Lower leg skin (tissue), 3 donors: ENCODE measurements at regions not wholly inside any gene's neighbourhood (a gene's known extent, or its start where the extent isn't known, plus 50 kb on each side); places are given as distances from the start of the nearest gene placed in this dataset.

Experiments
- POLR2A ChIP-seq, 2 donors: fragments of 450-650 bp; IDR thresholded peaks; one replicate each; pipeline ENCODE4 v1.6.1; 2016 to 2017; ENCODE audit warnings: antibody characterized with exemption in 2 of 2, mild to moderate bottlenecking in 1 of 2, moderate library complexity in 1 of 2
- TF ChIP-seq, protein P1 (sequence below), 3 donors: fragments of 450-650 bp; IDR thresholded peaks; one replicate each; pipeline ENCODE4 v1.5.1; 2016; ENCODE audit warnings: antibody characterized with exemption in 3 of 3, mild to moderate bottlenecking in 3 of 3, moderate library complexity in 2 of 3

DNA sequence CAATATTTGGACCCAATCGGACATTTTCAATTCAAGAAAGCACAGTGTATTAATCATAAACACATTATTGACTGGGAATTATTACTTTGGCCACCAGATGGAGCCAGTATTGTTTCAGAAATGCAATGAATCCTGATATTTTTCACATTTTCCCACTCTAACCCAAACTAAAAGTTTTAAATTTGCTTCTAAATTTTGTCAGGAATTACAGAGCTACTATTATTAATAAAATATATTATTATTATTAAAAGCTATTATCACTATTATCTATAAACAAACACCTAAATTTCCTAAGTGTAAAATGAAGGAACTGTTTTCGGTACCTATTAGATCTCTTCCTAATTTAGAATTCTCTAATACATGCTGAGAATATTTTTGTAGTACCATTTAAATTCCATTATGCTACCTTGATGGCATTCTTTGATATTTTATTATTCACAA, 245.3 kb downstream of the OGFRL1 start:
- TF ChIP-seq, protein P1, sequence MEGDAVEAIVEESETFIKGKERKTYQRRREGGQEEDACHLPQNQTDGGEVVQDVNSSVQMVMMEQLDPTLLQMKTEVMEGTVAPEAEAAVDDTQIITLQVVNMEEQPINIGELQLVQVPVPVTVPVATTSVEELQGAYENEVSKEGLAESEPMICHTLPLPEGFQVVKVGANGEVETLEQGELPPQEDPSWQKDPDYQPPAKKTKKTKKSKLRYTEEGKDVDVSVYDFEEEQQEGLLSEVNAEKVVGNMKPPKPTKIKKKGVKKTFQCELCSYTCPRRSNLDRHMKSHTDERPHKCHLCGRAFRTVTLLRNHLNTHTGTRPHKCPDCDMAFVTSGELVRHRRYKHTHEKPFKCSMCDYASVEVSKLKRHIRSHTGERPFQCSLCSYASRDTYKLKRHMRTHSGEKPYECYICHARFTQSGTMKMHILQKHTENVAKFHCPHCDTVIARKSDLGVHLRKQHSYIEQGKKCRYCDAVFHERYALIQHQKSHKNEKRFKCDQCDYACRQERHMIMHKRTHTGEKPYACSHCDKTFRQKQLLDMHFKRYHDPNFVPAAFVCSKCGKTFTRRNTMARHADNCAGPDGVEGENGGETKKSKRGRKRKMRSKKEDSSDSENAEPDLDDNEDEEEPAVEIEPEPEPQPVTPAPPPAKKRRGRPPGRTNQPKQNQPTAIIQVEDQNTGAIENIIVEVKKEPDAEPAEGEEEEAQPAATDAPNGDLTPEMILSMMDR (IDR thresholded peaks at IDR 0.05), result no peak
- no peak for TF ChIP-seq POLR2A (IDR thresholded peaks at IDR 0.05)
